WTC11 (cell line): ENCODE measurements at regions not wholly inside any gene's neighbourhood (a gene's known extent, or its start where the extent isn't known, plus 50 kb on each side); places are given as distances from the start of the nearest gene placed in this dataset.

Experiments used
- ATAC-seq: fragments of 200-7000 bp; cut with Tn5 transposase; 2 replicates; pipeline ENCODE4 v1.10.0; 2021; ENCODE audit warnings: mild to moderate bottlenecking, moderate library complexity
- CTCF ChIA-PET: fragments of 300-600 bp; sonication (Branson Sonifier 250); formaldehyde crosslinking; loops from one replicate; lab custom pipeline; 2021; ENCODE audit warnings: antibody characterized with exemption; lab: Charles Lee
- POLR2A ChIA-PET: fragments of 350-600 bp; sonication (Branson Sonifier 250); formaldehyde crosslinking; loops from one replicate; lab custom pipeline; 2021; ENCODE audit warnings: antibody characterized with exemption; lab: Charles Lee
- DNase-seq: peaks from one replicate; pipeline ENCODE4 v3.0.0; 2021; ENCODE audit warnings: low spot score
- H3K27ac Mint-ChIP-seq: 2 replicates; pipeline ENCODE4 v1.8.0; 2021; ENCODE audit warnings: mixed read lengths
- H3K27me3 Mint-ChIP-seq: 2 replicates; pipeline ENCODE4 v1.8.0; 2021; ENCODE audit warnings: low read depth, mild to moderate bottlenecking, moderate library complexity, mixed read lengths
- H3K36me3 Mint-ChIP-seq: 2 replicates; pipeline ENCODE4 v1.8.0; 2021; ENCODE audit warnings: mixed read lengths
- H3K4me1 Mint-ChIP-seq: 2 replicates; pipeline ENCODE4 v1.8.0; 2022; ENCODE audit warnings: mixed read lengths
- H3K4me3 Mint-ChIP-seq: 2 replicates; pipeline ENCODE4 v1.8.0; 2021; ENCODE audit warnings: mild to moderate bottlenecking, moderate library complexity, mixed read lengths
- H3K9me3 Mint-ChIP-seq: 2 replicates; pipeline ENCODE4 v1.8.0; 2021; ENCODE audit warnings: mixed read lengths
- ATF1 ChIP-seq: sonication (generic); formaldehyde crosslinking; IDR thresholded peaks from 2 replicates; pipeline ENCODE4 v1.8.1; 2023; ENCODE audit warnings: mild to moderate bottlenecking, moderate library complexity, missing genetic modification reagents
- ATF3 ChIP-seq: sonication (generic); formaldehyde crosslinking; conservative IDR thresholded peaks from 2 replicates; pipeline ENCODE4 v1.8.1; 2022; ENCODE audit warnings: mild to moderate bottlenecking, missing genetic modification reagents
- ATF6 ChIP-seq: sonication (generic); formaldehyde crosslinking; IDR thresholded peaks from 2 replicates; pipeline ENCODE4 v1.8.1; 2023; ENCODE audit warnings: mild to moderate bottlenecking, missing genetic modification reagents
- CBFB ChIP-seq: sonication (generic); formaldehyde crosslinking; IDR thresholded peaks from 2 replicates; pipeline ENCODE4 v1.8.1; 2022; ENCODE audit warnings: mild to moderate bottlenecking, low read depth, missing genetic modification reagents
- ELF4 ChIP-seq: sonication (generic); formaldehyde crosslinking; IDR thresholded peaks from 2 replicates; pipeline ENCODE4 v1.8.1; 2022; ENCODE audit warnings: low read depth, mild to moderate bottlenecking, moderate library complexity, missing genetic modification reagents
- HMGXB4 ChIP-seq: sonication (generic); formaldehyde crosslinking; IDR thresholded peaks from 2 replicates; pipeline ENCODE4 v1.8.1; 2023; ENCODE audit warnings: mild to moderate bottlenecking, moderate library complexity, missing genetic modification reagents
- IRF2 ChIP-seq: sonication (generic); formaldehyde crosslinking; IDR thresholded peaks from 2 replicates; pipeline ENCODE4 v1.8.0; 2022; ENCODE audit warnings: low read depth, missing genetic modification reagents, borderline replicate concordance
- MLX ChIP-seq: sonication (generic); formaldehyde crosslinking; IDR thresholded peaks from 2 replicates; pipeline ENCODE4 v1.8.1; 2023; ENCODE audit warnings: mild to moderate bottlenecking, missing genetic modification reagents, moderate library complexity
- MYBL2 ChIP-seq: sonication (generic); formaldehyde crosslinking; IDR thresholded peaks from 2 replicates; pipeline ENCODE4 v1.8.1; 2023; ENCODE audit warnings: mild to moderate bottlenecking, moderate library complexity, missing genetic modification reagents
- NFE2L1 ChIP-seq: sonication (generic); formaldehyde crosslinking; IDR thresholded peaks from 2 replicates; pipeline ENCODE4 v1.8.1; 2023; ENCODE audit warnings: missing genetic modification reagents
- NR2C2 ChIP-seq: sonication (generic); formaldehyde crosslinking; IDR thresholded peaks from 2 replicates; pipeline ENCODE4 v1.8.0; 2022; ENCODE audit warnings: mild to moderate bottlenecking, missing genetic modification reagents
- PREB ChIP-seq: sonication (generic); formaldehyde crosslinking; IDR thresholded peaks from 2 replicates; pipeline ENCODE4 v1.8.1; 2022; ENCODE audit warnings: mild to moderate bottlenecking, missing genetic modification reagents, moderate library complexity, borderline replicate concordance
- RELA ChIP-seq: sonication (generic); formaldehyde crosslinking; IDR thresholded peaks from 2 replicates; pipeline ENCODE4 v1.8.1; 2022; ENCODE audit warnings: missing genetic modification reagents, mild to moderate bottlenecking, borderline replicate concordance
- SMAD4 ChIP-seq: sonication (generic); formaldehyde crosslinking; IDR thresholded peaks from 2 replicates; pipeline ENCODE4 v1.8.0; 2022; ENCODE audit warnings: mild to moderate bottlenecking, missing genetic modification reagents
- SOX15 ChIP-seq: fragments of 250-450 bp; sonication (Bioruptor Pico); IDR thresholded peaks from 2 replicates; pipeline ENCODE4 v1.9.0; 2021; ENCODE audit warnings: mild to moderate bottlenecking
- STAT6 ChIP-seq: sonication (generic); formaldehyde crosslinking; conservative IDR thresholded peaks from 2 replicates; pipeline ENCODE4 v1.8.1; 2023; ENCODE audit warnings: mild to moderate bottlenecking, low read depth, missing genetic modification reagents, moderate library complexity
- TCF7 ChIP-seq: sonication (generic); formaldehyde crosslinking; IDR thresholded peaks from 2 replicates; pipeline ENCODE4 v1.8.0; 2022; ENCODE audit warnings: mild to moderate bottlenecking, low read depth, missing genetic modification reagents, moderate library complexity
- ZBTB43 ChIP-seq: sonication (generic); formaldehyde crosslinking; IDR thresholded peaks from 2 replicates; pipeline ENCODE4 v1.8.1; 2023; ENCODE audit warnings: mild to moderate bottlenecking, missing genetic modification reagents
- ZNF263 ChIP-seq: sonication (generic); formaldehyde crosslinking; IDR thresholded peaks from 2 replicates; pipeline ENCODE4 v1.8.1; 2022; ENCODE audit warnings: low read depth, mild to moderate bottlenecking, moderate library complexity, missing genetic modification reagents
- ZNF423 ChIP-seq: fragments of 250-450 bp; sonication (Bioruptor Pico); IDR thresholded peaks from 2 replicates; pipeline ENCODE4 v2.1.2; 2022; ENCODE audit warnings: mild to moderate bottlenecking, moderate library complexity

- Mint-ChIP-seq H3K27me3 (no peaks in the 10 kb centered on the region), H3K4me1 (peaks cover 7% of the 10 kb centered on the region), H3K4me3 (no peak overlapping the region), H3K36me3 (no peaks in the 10 kb centered on the region), H3K9me3 (peaks cover 3% of the 10 kb centered on the region; the same call in 1 of the 2 replicates), H3K27ac (no peak overlapping the region)
- POLR2A ChIA-PET: no interaction called here
- DNase-seq: no peak
- CTCF ChIA-PET: interaction anchor here (0.6 kb wide), 1 partner anchor 687 kb away, joined by 4 read pairs; no protein-coding TSS in a partner anchor
- ATAC-seq: no peak
- TF ChIP-seq PREB: no peak
- no peak for TF ChIP-seq MYBL2 (CRISPR knock-in tag)
- TF ChIP-seq SMAD4 (CRISPR knock-in tag): no peak
- no peak for TF ChIP-seq IRF2 (CRISPR knock-in tag)
- no peak for TF ChIP-seq ZNF423 (CRISPR knock-in tag)
- no peak for TF ChIP-seq NFE2L1
- no peak for TF ChIP-seq SOX15 (CRISPR knock-in tag)
- no peak for TF ChIP-seq STAT6 (CRISPR knock-in tag)
- no peak for TF ChIP-seq ATF1 (CRISPR knock-in tag)
- TF ChIP-seq ATF3 (CRISPR knock-in tag): no peak
- TF ChIP-seq RELA: no peak
- TF ChIP-seq HMGXB4 (CRISPR knock-in tag): no peak
- TF ChIP-seq TCF7: no peak
- no peak for TF ChIP-seq CBFB (CRISPR knock-in tag)
- TF ChIP-seq, all 79 proteins: peak for 0
These were observed 104.5 kb upstream of the FRMD6 start for GRCh38 chr14:51547260-51547659.

GRCh38 chr14:51547701-51548100 lies 104.0 kb upstream of the FRMD6 start:
- no peak overlapping the region for H3K4me3 Mint-ChIP-seq
- CTCF ChIA-PET: no interaction called here
- no peaks in the 10 kb centered on the region for H3K27me3 Mint-ChIP-seq
- no peak for DNase-seq
- TF ChIP-seq MLX: no peak
- TF ChIP-seq MYBL2 (CRISPR knock-in tag): no peak
- no peak for TF ChIP-seq ZBTB43 (CRISPR knock-in tag)
- no peak for TF ChIP-seq NR2C2
- TF ChIP-seq ZNF263: no peak
- no peak for TF ChIP-seq ATF6
- no peak for TF ChIP-seq ELF4 (CRISPR knock-in tag)
- TF ChIP-seq, all 79 proteins: peak for 0
- H3K36me3 Mint-ChIP-seq: no peaks in the 10 kb centered on the region
- no peaks in the 10 kb centered on the region for H3K9me3 Mint-ChIP-seq
- ATAC-seq: no peak
- H3K27ac Mint-ChIP-seq: no peak overlapping the region
- POLR2A ChIA-PET: no interaction called here
- H3K4me1 Mint-ChIP-seq: peaks cover 7% of the 10 kb centered on the region
